NB4 (cell line): ENCODE measurements at regions not wholly inside any gene's neighbourhood (a gene's known extent, or its start where the extent isn't known, plus 50 kb on each side); places are given as distances from the start of the nearest gene placed in this dataset.
"Not testable (repeated sequence)": the region's sequence is repeated elsewhere in the genome, so short reads cannot be mapped to it uniquely, and the experiment has no call there.

Experiments
- POLR2A ChIP-seq: IDR thresholded peaks from 2 replicates; pipeline ENCODE4 v1.6.1; 2011; ENCODE audit warnings: mild to moderate bottlenecking; ENCODE audit not compliant: insufficient read length; ENCODE audit errors: extremely low read depth
- TF ChIP-seq, protein P1 (sequence below): IDR thresholded peaks from one replicate; pipeline ENCODE4 v1.5.1; 2012; ENCODE audit warnings: low read depth, low read length
- TF ChIP-seq, protein P2 (sequence below): IDR thresholded peaks from 2 replicates; pipeline ENCODE4 v1.6.1; 2011; ENCODE audit warnings: low read depth, low read length

DNA sequence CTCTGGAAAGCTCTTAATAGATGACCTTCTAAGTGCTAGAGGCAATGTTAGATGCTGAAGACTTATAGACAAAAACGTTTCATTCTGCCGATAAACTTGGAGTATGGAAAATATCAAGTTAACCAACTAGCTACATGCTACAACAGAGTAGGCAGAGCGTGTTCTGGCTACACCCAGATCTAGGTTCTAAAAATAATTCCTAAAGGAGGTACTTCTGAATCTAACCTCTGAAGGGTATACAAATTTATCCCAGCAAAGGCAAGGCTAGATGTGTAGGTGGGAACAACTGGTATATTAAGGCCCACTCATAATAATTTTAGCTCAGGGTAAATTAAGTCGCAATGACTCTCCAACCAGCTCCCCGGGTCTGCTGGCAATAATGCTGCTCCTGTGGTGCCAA is 67.6 kb upstream of the NBPF26 start:
- TF ChIP-seq, protein P1, sequence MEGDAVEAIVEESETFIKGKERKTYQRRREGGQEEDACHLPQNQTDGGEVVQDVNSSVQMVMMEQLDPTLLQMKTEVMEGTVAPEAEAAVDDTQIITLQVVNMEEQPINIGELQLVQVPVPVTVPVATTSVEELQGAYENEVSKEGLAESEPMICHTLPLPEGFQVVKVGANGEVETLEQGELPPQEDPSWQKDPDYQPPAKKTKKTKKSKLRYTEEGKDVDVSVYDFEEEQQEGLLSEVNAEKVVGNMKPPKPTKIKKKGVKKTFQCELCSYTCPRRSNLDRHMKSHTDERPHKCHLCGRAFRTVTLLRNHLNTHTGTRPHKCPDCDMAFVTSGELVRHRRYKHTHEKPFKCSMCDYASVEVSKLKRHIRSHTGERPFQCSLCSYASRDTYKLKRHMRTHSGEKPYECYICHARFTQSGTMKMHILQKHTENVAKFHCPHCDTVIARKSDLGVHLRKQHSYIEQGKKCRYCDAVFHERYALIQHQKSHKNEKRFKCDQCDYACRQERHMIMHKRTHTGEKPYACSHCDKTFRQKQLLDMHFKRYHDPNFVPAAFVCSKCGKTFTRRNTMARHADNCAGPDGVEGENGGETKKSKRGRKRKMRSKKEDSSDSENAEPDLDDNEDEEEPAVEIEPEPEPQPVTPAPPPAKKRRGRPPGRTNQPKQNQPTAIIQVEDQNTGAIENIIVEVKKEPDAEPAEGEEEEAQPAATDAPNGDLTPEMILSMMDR = not testable (repeated sequence)
- not testable (repeated sequence) for TF ChIP-seq POLR2A
- TF ChIP-seq, protein P2, sequence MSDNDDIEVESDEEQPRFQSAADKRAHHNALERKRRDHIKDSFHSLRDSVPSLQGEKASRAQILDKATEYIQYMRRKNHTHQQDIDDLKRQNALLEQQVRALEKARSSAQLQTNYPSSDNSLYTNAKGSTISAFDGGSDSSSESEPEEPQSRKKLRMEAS = not testable (repeated sequence)
